ENCODE measurements at regions not wholly inside any gene's neighbourhood (a gene's known extent, or its start where the extent isn't known, plus 50 kb on each side); places are given as distances from the start of the nearest gene placed in this dataset.

DNA sequence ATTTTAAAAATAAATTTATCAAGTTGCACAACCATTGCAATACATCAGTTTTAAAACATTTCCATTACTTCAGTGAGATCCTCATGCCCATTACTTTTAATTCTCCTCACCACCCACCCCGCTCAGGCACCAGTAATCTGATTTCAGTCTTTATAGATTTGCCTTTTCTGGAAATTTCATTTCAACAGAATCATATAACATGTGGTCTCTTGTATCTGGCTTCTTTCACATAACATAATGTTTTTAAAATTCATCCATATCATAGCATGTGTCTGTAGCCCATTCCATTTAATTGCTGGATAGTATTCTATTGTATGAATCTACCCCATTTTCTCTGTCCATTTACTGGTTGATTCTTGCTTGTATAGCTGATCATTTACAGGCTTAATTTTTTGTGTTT, 110.3 kb upstream of the TMEM108 start:
- TF ChIP-seq, protein P1, sequence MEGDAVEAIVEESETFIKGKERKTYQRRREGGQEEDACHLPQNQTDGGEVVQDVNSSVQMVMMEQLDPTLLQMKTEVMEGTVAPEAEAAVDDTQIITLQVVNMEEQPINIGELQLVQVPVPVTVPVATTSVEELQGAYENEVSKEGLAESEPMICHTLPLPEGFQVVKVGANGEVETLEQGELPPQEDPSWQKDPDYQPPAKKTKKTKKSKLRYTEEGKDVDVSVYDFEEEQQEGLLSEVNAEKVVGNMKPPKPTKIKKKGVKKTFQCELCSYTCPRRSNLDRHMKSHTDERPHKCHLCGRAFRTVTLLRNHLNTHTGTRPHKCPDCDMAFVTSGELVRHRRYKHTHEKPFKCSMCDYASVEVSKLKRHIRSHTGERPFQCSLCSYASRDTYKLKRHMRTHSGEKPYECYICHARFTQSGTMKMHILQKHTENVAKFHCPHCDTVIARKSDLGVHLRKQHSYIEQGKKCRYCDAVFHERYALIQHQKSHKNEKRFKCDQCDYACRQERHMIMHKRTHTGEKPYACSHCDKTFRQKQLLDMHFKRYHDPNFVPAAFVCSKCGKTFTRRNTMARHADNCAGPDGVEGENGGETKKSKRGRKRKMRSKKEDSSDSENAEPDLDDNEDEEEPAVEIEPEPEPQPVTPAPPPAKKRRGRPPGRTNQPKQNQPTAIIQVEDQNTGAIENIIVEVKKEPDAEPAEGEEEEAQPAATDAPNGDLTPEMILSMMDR (conservative IDR thresholded peaks at IDR 0.05; ENCODE audit: low read depth, low read length) = no peak
- TF ChIP-seq EZH2 (IDR thresholded peaks at IDR 0.05; ENCODE audit: low read length, unreplicated experiment) = no peak
- no peak for TF ChIP-seq EZH2phosphoT487 (IDR thresholded peaks at IDR 0.05; ENCODE audit: borderline replicate concordance, low read length)
- Histone ChIP-seq H3K79me2 (ENCODE audit: low read length) (no peaks in the 10 kb centered on the region), H3K9me2 (replicated peaks; ENCODE audit: low read length) (no peaks in the 10 kb centered on the region), H3K27ac (ENCODE audit: low read length) (no peak overlapping the region), H4K20me1 (ENCODE audit: low read length) (no peaks in the 10 kb centered on the region), H3K4me3 (ENCODE audit: low read length) (no peak overlapping the region), H3K27me3 (ENCODE audit: low read length) (peaks cover 19% of the 10 kb centered on the region), H3K9me3 (ENCODE audit: low read length) (no peaks in the 10 kb centered on the region), H3K36me3 (ENCODE audit: low read depth, low read length) (no peaks in the 10 kb centered on the region), H3F3A (ENCODE audit: low read length, unreplicated experiment) (no peaks in the 10 kb centered on the region), H3K4me2 (ENCODE audit: low read length) (no peak overlapping the region), H2AFZ (ENCODE audit: low read length) (no peak overlapping the region), H3K4me1 (ENCODE audit: insufficient read depth, low read length) (no peaks in the 10 kb centered on the region), H3K9ac (ENCODE audit: low read length) (no peak overlapping the region)
- no TSS peak for BruUV-seq (replicated peaks)
- intact Hi-C loops (cut with micrococcal nuclease) = no loop called here
- ChIA-PET CTCF (no interaction called here), POLR2A (ENCODE audit: unreplicated experiment) (no interaction called here)
- ATAC-seq = no peak
- DNase-seq = no peak

DNA sequence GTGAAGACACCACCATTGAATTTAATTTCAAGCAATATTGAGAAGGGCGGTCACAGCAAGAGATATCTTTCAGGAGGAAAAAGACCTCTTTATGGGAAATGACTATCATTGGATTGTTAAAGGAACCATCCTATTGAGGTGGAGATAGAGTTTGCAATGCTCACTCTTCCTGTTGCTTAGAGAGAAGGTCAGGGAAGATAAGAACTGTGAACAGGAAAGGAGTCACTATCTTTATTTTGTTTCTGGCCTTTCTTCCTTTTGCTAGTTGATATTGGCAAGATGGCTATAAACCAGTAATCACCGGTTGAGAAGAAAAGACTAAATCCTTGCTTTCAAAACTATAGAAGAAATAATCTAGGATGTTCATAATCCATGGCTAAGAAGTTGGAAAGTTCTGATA, 112.1 kb upstream of the TMEM108 start:
- H4K20me1 ChIP-seq (ENCODE audit: low read length) = no peaks in the 10 kb centered on the region
- no peaks in the 10 kb centered on the region for H3K36me3 ChIP-seq (ENCODE audit: low read depth, low read length)
- intact Hi-C loops (cut with micrococcal nuclease) = no loop called here
- no peaks in the 10 kb centered on the region for H3K4me1 ChIP-seq (ENCODE audit: insufficient read depth, low read length)
- ATAC-seq (no peak), DNase-seq (no peak)
- H2AFZ ChIP-seq (ENCODE audit: low read length) = no peak overlapping the region
- no peak overlapping the region for H3K4me2 ChIP-seq (ENCODE audit: low read length)
- ChIA-PET POLR2A (ENCODE audit: unreplicated experiment) (no interaction called here), CTCF (no interaction called here)
- H3K27ac ChIP-seq (ENCODE audit: low read length) = no peak overlapping the region
- no peak overlapping the region for H3K4me3 ChIP-seq (ENCODE audit: low read length)
- H3F3A ChIP-seq (ENCODE audit: low read length, unreplicated experiment) = no peaks in the 10 kb centered on the region
- TF ChIP-seq EZH2 (IDR thresholded peaks at IDR 0.05; ENCODE audit: low read length, unreplicated experiment) (no peak), EZH2phosphoT487 (IDR thresholded peaks at IDR 0.05; ENCODE audit: borderline replicate concordance, low read length) (no peak)
- TF ChIP-seq, protein P1 (conservative IDR thresholded peaks at IDR 0.05; ENCODE audit: low read depth, low read length) = no peak
- peaks cover 27% of the 10 kb centered on the region for H3K27me3 ChIP-seq (ENCODE audit: low read length)
- H3K79me2 ChIP-seq (ENCODE audit: low read length) = no peaks in the 10 kb centered on the region
- H3K9me2 ChIP-seq (replicated peaks; ENCODE audit: low read length) = no peaks in the 10 kb centered on the region
- no peak overlapping the region for H3K9ac ChIP-seq (ENCODE audit: low read length)
- BruUV-seq (replicated peaks) = no TSS peak
- no peaks in the 10 kb centered on the region for H3K9me3 ChIP-seq (ENCODE audit: low read length)

DNA sequence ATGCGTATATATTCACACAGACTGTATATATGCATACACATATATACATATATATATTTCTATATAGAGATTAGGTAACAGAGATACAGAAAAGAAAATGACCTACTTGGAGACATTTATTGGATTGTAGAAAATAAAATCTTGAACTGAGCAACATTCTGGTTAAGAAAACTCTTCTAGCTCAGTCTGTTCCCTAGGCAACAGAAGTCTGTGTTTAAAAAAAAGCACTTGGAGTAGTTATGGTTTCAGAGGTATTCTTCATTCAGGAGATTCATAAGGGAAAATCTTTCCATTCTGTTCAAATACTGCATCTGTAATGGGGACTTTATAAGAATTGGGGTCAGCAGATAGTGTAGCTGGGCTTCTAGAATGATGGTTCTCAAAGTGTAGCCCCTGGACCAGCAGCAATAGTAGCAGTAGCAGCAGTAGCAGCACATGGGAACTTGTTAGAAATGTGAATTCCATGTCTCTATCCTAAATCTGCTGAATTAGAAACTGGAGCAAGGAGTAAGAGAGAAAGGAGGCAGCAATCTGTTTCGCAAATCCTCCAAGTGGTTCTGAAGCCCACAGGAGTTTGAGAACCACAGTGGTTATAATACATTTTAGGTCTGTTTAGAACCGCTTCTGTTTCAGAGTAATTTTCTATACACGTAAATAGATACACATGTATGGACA, 112.8 kb upstream of the TMEM108 start:
- no peak overlapping the region for H3K4me2 ChIP-seq (ENCODE audit: low read length)
- DNase-seq = no peak
- intact Hi-C loops (cut with micrococcal nuclease) = no loop called here
- no TSS peak for BruUV-seq (replicated peaks)
- CTCF ChIA-PET = no interaction called here
- no peaks in the 10 kb centered on the region for H3K4me1 ChIP-seq (ENCODE audit: insufficient read depth, low read length)
- H3K9ac ChIP-seq (ENCODE audit: low read length) = no peak overlapping the region
- H3K36me3 ChIP-seq (ENCODE audit: low read depth, low read length) = no peaks in the 10 kb centered on the region
- TF ChIP-seq EZH2 (IDR thresholded peaks at IDR 0.05; ENCODE audit: low read length, unreplicated experiment) = no peak
- TF ChIP-seq EZH2phosphoT487 (IDR thresholded peaks at IDR 0.05; ENCODE audit: borderline replicate concordance, low read length) = no peak
- TF ChIP-seq, protein P1 (conservative IDR thresholded peaks at IDR 0.05; ENCODE audit: low read depth, low read length) = no peak
- no peaks in the 10 kb centered on the region for H3K9me3 ChIP-seq (ENCODE audit: low read length)
- no peaks in the 10 kb centered on the region for H3K9me2 ChIP-seq (replicated peaks; ENCODE audit: low read length)
- ATAC-seq = no peak
- no peak overlapping the region for H3K4me3 ChIP-seq (ENCODE audit: low read length)
- H3K27ac ChIP-seq (ENCODE audit: low read length) = no peak overlapping the region
- H4K20me1 ChIP-seq (ENCODE audit: low read length) = no peaks in the 10 kb centered on the region
- H3K79me2 ChIP-seq (ENCODE audit: low read length) = no peaks in the 10 kb centered on the region
- POLR2A ChIA-PET (ENCODE audit: unreplicated experiment) = no interaction called here
- no peak overlapping the region for H2AFZ ChIP-seq (ENCODE audit: low read length)
- peaks cover 31% of the 10 kb centered on the region for H3K27me3 ChIP-seq (ENCODE audit: low read length)
- no peaks in the 10 kb centered on the region for H3F3A ChIP-seq (ENCODE audit: low read length, unreplicated experiment)
